Tibial nerve (tissue), 4 donors: ENCODE measurements at regions not wholly inside any gene's neighbourhood (a gene's known extent, or its start where the extent isn't known, plus 50 kb on each side); places are given as distances from the start of the nearest gene placed in this dataset.

ENCODE experiments used
- EP300 ChIP-seq, 2 donors: sonication (generic); formaldehyde crosslinking; IDR thresholded peaks; one replicate each; pipeline ENCODE4 v1.6.1; 2017; ENCODE audit warnings: antibody characterized with exemption in 2 of 2, mild to moderate bottlenecking in 1 of 2
- POLR2A ChIP-seq, 2 donors: fragments of 450-650 bp; IDR thresholded peaks; one replicate each; pipeline ENCODE4 v1.6.1; 2017; ENCODE audit warnings: antibody characterized with exemption in 2 of 2, mild to moderate bottlenecking in 2 of 2, moderate library complexity in 2 of 2
- TF ChIP-seq, protein P1 (sequence below), 5 experiments: fragments of 200-600 bp in 3 of 5; fragments of 450-650 bp in 2 of 5; sonication (generic) in 3 of 5; IDR thresholded peaks; one replicate each; pipeline ENCODE4 v1.5.1; 2016 to 2019; ENCODE audit warnings: antibody characterized with exemption in 5 of 5, mild to moderate bottlenecking in 3 of 5, moderate library complexity in 2 of 5

DNA sequence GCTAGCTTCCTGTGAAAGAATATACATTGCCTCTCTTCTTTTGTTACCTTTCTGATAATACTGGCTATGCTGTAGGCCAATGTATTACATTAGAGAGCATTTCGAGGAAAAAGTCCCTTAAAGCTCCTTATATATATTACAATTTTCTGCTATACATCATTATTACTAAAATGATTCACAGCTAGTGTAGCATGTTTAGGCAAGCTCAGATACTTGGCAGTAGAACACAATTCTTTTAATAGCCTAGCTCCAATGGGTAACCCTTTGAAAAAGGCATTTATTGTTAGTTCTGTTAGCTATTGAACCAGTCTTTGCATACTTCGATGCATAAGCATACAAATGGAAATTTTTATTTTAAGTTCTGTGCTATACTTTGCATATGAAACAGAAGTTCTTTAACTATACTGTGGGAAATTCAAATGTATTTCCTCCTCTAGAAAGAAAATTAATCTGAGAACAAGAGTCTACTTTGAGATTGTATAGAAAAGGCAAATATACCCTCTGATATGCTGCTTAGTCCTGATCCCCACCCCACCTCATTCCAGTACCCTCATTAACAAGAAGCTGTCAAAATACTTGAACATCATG lies 55.6 kb upstream of the SKAP2 start:
- no peak for TF ChIP-seq EP300 (IDR thresholded peaks at IDR 0.05)
- TF ChIP-seq, protein P1, sequence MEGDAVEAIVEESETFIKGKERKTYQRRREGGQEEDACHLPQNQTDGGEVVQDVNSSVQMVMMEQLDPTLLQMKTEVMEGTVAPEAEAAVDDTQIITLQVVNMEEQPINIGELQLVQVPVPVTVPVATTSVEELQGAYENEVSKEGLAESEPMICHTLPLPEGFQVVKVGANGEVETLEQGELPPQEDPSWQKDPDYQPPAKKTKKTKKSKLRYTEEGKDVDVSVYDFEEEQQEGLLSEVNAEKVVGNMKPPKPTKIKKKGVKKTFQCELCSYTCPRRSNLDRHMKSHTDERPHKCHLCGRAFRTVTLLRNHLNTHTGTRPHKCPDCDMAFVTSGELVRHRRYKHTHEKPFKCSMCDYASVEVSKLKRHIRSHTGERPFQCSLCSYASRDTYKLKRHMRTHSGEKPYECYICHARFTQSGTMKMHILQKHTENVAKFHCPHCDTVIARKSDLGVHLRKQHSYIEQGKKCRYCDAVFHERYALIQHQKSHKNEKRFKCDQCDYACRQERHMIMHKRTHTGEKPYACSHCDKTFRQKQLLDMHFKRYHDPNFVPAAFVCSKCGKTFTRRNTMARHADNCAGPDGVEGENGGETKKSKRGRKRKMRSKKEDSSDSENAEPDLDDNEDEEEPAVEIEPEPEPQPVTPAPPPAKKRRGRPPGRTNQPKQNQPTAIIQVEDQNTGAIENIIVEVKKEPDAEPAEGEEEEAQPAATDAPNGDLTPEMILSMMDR (IDR thresholded peaks at IDR 0.05), result no peak
- no peak for TF ChIP-seq POLR2A (IDR thresholded peaks at IDR 0.05)
